Adipocyte (in vitro differentiated cells): ENCODE measurements at regions not wholly inside any gene's neighbourhood (a gene's known extent, or its start where the extent isn't known, plus 50 kb on each side); places are given as distances from the start of the nearest gene placed in this dataset.

Experiments
- DNase-seq: peaks from one replicate; pipeline ENCODE4 v3.0.0-alpha.2; 2015; ENCODE audit warnings: low read depth
- H3K27me3 ChIP-seq: replicated peaks from 2 replicates; pipeline ENCODE4 v1.7.0; 2013; ENCODE audit warnings: mild to moderate bottlenecking, low read length, moderate library complexity; ENCODE audit not compliant: control insufficient read depth, insufficient read depth
- H3K36me3 ChIP-seq: 2 replicates; pipeline ENCODE4 v1.7.0; 2013; ENCODE audit warnings: low read length, mild to moderate bottlenecking, moderate library complexity; ENCODE audit not compliant: control insufficient read depth, insufficient read depth, severe bottlenecking
- H3K4me1 ChIP-seq: 2 replicates; pipeline ENCODE4 v1.7.0; 2013; ENCODE audit warnings: mild to moderate bottlenecking, low read length, moderate library complexity; ENCODE audit not compliant: control insufficient read depth, insufficient read depth
- H3K4me3 ChIP-seq: 2 replicates; pipeline ENCODE4 v1.7.0; 2013; ENCODE audit warnings: mild to moderate bottlenecking, low read length, moderate library complexity
- H3K9ac ChIP-seq: 2 replicates; pipeline ENCODE4 v1.7.0; 2013; ENCODE audit warnings: mild to moderate bottlenecking, low read length, moderate library complexity
- H3K9me3 ChIP-seq: 2 replicates; pipeline ENCODE4 v1.7.0; 2013; ENCODE audit warnings: mild to moderate bottlenecking, low read length, moderate library complexity; ENCODE audit not compliant: control insufficient read depth

DNA sequence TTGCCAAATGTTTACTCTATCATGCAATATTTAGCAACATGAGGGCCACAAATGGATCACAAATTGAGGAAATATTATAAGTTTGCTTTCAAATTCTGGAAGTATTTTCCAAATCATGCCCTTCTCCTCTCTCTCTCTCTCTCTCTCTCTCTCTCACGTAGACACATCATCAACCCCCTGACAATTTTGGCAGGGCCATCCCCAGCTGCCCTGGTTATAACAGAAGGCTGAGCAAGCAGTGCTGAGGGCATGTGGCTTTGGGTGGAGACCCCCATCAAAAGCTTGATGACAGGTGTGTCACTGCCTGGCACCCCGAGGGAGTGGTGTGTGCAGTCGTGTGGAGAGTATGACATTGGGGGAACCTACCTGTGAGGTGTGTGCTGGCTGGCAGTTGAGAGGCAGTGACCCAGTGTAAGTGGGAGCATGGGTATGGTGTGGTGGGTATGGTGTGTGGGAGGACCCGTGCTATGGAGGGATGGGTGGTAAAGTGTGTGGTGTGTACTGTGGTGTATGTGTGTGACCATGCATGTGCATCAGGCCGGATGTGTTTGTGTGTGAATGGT, 224.5 kb downstream of the TTC32 start:
- no peak overlapping the region for H3K4me3 ChIP-seq
- no peaks in the 10 kb centered on the region for H3K36me3 ChIP-seq
- H3K4me1 ChIP-seq: peaks cover 17% of the 10 kb centered on the region
- no peak for DNase-seq
- peaks cover 21% of the 10 kb centered on the region for H3K27me3 ChIP-seq
- no peak overlapping the region for H3K9ac ChIP-seq
- no peaks in the 10 kb centered on the region for H3K9me3 ChIP-seq

DNA sequence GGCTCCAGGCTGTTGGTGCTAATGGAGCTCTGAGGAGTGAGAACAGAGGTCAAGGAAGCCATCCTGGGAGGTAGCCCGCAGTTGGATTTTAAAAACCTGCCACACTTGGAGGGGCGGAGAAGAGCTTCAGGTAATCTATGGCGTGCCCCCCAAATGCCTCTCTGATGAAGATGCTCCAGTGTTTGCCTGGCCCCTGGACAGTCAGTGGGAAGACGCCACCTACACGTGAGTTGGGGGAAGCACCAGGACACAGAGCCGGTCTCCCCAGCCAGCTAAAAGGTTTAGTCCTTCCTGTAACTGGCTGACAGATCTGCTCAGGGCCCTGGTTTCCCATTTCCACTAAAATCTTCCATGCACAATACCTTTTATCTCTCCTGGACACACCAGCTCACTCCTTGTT, 225.0 kb downstream of the TTC32 start:
- peaks cover 17% of the 10 kb centered on the region for H3K4me1 ChIP-seq
- H3K4me3 ChIP-seq: no peak overlapping the region
- peaks cover 21% of the 10 kb centered on the region for H3K27me3 ChIP-seq
- H3K36me3 ChIP-seq: no peaks in the 10 kb centered on the region
- no peak overlapping the region for H3K9ac ChIP-seq
- H3K9me3 ChIP-seq: no peaks in the 10 kb centered on the region
- DNase-seq: no peak

DNA sequence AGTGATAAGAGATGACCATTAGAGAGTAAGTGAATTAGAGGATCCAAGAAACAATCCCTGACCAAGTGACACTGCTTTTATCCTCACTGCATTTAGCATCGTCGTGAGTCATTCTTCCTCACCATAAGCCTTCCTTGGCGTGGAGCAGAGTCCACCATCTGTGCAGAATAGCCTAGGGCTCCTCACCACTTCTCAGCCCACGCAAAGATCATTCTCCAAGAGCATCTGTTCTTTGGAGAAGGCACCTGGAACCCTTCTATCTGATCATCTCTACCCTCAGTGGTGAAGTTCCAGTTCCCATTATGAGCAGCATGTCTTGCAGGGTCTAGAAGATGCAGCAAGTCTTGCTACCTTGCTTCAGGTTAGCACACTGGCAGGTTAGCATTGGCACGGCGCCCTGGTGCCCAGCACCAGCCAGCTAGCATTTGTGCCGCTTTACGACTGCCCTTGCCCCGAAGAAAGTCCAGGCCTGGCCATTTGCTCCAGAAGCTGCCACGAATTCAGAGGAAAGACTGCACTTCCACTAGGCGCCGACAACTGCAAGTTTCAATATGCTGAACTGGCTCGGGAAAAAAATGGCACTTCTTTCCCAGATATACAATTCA, 225.8 kb downstream of the TTC32 start:
- H3K27me3 ChIP-seq: peaks cover 21% of the 10 kb centered on the region
- no peak overlapping the region for H3K4me3 ChIP-seq
- no peaks in the 10 kb centered on the region for H3K9me3 ChIP-seq
- peaks cover 17% of the 10 kb centered on the region for H3K4me1 ChIP-seq
- H3K36me3 ChIP-seq: no peaks in the 10 kb centered on the region
- peak; percentile 63 for DNase-seq
- no peak overlapping the region for H3K9ac ChIP-seq

DNA sequence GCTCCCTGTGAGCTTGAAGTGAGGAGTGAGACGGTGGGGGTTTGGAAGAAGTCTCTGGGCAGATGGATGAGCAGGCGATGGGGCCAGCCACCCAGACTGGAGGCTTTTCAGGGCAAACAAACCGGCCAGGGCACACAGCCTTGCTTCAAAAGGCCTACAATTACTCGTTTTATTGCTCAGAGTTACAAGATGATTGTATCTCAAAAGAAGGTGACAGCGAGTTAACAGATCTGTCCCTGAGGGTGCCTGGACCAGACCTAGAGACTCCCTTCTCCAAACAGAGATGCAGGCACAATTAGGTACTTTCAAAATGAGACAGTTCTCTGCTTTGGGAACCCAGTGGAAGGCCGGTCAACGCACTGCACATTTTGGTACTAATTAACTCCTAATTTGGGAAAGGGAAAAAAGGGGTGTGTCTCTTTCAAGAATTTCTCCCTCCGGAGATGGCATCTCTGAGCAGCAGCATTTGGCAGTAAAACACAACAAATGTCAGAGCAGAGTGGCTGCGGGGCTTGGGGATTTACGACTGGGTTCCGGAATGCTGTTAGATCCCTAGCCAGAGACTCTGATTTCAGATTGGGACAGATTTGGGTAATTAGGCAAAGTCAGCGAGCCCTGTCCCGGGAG, 226.7 kb downstream of the TTC32 start:
- H3K9ac ChIP-seq: no peak overlapping the region
- H3K4me3 ChIP-seq: no peak overlapping the region
- DNase-seq: no peak
- peaks cover 14% of the 10 kb centered on the region for H3K27me3 ChIP-seq
- no peaks in the 10 kb centered on the region for H3K36me3 ChIP-seq
- H3K9me3 ChIP-seq: no peaks in the 10 kb centered on the region
- peaks cover 17% of the 10 kb centered on the region for H3K4me1 ChIP-seq

DNA sequence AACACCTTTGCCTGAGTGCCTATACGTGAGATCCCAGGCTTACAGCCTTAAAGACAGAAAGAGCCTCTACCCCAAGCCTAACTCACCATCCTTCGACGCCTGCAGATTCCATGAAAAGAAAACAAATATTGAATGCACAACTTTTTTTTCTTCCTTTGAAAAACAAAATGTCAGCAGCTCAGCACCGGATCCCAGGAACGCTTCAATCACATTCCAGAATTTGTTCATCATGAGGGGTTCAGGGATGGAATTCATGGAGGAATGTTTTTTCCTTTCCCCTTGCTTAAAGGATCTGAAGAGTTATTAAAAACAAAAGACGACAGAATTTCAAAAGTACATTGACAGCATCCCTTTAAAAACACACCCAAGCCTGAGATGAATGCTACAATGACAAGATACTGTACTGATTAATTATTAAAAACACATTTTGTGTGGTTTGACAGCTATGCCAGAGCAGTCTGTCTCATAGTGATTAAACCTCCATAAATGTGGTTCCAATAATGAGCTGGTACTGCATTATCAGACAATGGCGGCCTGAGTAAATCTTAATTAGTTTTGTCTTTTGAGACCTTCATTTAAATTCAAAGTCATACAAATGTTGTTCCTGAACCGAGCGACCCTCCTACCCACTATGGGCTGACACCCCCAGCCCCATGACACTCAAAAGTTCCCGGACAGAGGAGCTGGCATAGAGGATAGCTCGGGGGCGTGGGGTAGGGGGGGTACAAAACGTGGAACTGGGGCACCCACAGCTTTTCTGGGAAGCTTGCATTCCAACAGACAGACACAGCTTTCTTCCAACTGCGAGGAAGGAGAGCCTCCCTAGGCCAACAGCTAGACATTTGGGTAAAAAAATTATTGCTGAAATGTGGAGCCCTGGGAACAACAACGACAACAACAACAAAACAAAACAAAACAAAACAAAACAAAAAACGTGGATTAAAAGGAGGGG, 227.5 kb downstream of the TTC32 start:
- H3K27me3 ChIP-seq: peaks cover 8% of the 10 kb centered on the region

DNA sequence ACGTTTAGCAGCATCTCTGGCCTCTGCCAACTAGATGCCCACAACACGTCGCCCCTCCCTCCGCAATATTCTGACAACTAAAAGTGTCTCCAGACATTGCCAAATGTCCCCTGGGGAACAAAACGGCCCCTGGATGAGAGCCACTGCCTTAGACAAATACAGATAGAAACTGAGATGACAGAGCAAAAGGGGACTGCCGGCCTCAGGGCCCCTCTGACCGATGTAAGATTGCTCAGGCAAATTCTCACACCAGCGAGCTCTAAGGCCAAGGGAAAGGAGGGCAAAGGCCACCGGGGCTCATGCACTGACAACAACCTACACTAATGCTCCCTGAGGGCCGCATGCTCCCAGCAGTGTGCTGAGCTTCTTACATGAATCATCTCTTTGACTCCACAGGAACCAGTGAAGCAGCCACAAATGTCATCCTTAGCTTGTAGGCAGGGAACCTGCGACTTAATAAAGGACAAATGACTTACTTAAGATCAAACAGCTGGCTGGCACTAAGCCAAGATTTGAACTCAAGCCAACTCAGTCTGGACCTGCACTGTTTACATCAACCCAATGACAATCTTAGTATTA, 228.5 kb downstream of the TTC32 start:
- Histone ChIP-seq H3K9me3 (no peaks in the 10 kb centered on the region), H3K27me3 (no peaks in the 10 kb centered on the region), H3K36me3 (no peaks in the 10 kb centered on the region), H3K9ac (no peak overlapping the region), H3K4me3 (no peak overlapping the region), H3K4me1 (peaks cover 17% of the 10 kb centered on the region)
- peak; percentile 24 for DNase-seq

More for the DNA sequence above, 227.5 kb downstream of the TTC32 start:
- no peak overlapping the region for H3K9ac ChIP-seq
- H3K4me1 ChIP-seq: peaks cover 17% of the 10 kb centered on the region
- no peak for DNase-seq
- no peaks in the 10 kb centered on the region for H3K36me3 ChIP-seq
- H3K4me3 ChIP-seq: no peak overlapping the region
- no peaks in the 10 kb centered on the region for H3K9me3 ChIP-seq

DNA sequence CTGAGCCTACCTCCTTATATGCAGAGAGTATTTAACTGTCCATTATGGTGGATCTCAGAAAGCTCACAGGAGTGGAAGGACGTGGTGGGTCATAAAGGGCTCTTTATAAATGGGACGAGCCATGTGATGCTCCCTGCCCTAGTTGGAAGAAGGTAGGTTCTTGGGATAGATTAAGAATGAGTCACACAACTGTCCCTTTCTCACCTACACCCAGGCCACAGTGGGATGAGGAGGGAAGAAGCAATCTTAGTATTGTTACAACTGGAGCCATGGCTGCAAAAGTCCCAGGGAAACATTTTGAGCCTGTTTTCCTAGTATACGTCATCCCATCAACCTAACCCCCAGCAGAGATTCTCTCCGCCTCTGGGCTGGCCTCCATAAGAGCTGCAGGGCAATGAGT, 229.9 kb downstream of the TTC32 start:
- H3K4me3 ChIP-seq: no peak overlapping the region
- H3K9me3 ChIP-seq: no peaks in the 10 kb centered on the region
- DNase-seq: no peak
- H3K27me3 ChIP-seq: no peaks in the 10 kb centered on the region
- no peaks in the 10 kb centered on the region for H3K36me3 ChIP-seq
- H3K4me1 ChIP-seq: peaks cover 23% of the 10 kb centered on the region
- H3K9ac ChIP-seq: no peak overlapping the region

DNA sequence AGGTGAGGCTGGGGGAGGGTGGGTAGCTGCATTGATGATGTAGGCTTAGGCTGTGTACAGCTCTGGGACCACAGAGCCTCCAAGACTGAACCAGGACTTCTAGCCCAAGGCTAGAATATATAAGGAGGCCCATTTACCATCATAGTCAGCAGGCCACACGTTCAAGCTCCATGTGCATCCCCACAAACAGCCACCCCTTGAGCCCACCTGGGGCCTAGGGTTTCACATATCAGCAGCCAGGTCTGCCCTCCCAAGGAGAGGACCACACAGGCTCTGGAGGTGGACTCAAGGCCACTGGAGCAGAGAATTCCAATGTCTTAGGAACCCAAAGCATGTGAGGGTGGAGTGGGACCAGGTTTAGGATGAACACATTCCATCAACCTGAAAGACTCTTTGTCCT, 230.5 kb downstream of the TTC32 start:
- Histone ChIP-seq H3K9ac (no peak overlapping the region), H3K27me3 (no peaks in the 10 kb centered on the region), H3K4me3 (no peak overlapping the region), H3K36me3 (no peaks in the 10 kb centered on the region), H3K9me3 (no peaks in the 10 kb centered on the region), H3K4me1 (peaks cover 25% of the 10 kb centered on the region)
- DNase-seq: no peak

DNA sequence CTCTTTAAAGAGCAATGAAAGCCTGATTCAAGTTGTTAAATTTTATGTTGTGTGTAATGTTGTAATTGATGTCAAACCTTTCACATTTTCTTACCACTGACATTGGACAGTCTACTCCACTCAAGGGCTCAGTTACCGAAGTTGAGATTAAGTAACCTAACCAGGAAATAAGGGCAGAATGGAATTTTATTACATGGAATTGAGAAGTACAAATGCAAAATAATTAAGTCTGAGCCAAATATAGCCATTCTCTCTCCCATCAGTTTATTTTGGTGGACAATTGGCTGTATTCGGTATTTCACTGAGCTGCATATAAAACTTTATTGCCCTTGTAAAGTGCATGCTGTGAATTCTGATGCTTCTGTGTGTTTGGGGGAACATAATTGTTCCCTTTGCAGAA, 231.5 kb downstream of the TTC32 start:
- no peaks in the 10 kb centered on the region for H3K9me3 ChIP-seq

DNA sequence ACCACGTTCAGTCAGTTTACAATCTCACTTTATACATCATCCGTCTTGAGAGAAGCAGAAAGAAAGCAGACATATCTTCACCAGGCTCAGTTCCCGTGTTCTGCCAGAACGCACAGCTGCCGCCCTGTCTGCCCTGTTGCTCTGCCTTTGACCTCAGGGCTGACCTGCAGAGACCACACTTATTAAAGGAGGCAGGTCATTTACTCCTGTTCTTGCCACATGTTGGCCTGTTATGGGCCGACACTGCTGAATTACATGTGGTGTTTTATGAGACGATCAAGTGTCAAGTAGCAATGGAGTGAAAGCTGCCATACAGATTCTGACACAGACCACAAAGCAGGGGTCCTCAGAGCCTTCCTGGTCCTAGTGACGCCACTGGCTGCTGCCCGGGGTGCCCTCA, 232.2 kb downstream of the TTC32 start:
- no peaks in the 10 kb centered on the region for H3K27me3 ChIP-seq

More for the DNA sequence above, 231.5 kb downstream of the TTC32 start:
- no peaks in the 10 kb centered on the region for H3K27me3 ChIP-seq
- H3K36me3 ChIP-seq: no peaks in the 10 kb centered on the region
- DNase-seq: no peak
- H3K4me3 ChIP-seq: no peak overlapping the region
- no peak overlapping the region for H3K9ac ChIP-seq
- peaks cover 25% of the 10 kb centered on the region for H3K4me1 ChIP-seq

DNA sequence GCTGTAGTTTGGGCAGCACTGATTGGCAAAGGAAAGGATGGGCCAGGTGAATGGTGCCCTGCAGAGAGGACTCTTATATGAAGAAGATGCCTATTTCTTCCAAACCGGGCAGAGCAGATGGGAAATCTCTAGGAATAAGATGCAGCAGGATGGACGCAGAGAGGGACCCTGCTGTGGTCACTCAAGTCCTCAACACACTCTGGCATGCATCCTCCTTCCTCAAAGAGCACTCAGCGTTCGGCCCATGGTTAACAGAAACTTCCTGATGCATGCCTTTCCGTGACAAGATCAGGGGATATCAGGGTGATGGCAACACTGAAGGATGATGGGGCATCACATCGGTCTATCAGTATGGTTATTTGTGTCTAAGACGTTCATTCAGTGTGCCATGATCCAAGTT, 232.7 kb downstream of the TTC32 start:
- peaks cover 25% of the 10 kb centered on the region for H3K4me1 ChIP-seq
- H3K9ac ChIP-seq: no peak overlapping the region
- no peaks in the 10 kb centered on the region for H3K36me3 ChIP-seq
- H3K27me3 ChIP-seq: no peaks in the 10 kb centered on the region
- H3K4me3 ChIP-seq: no peak overlapping the region
- DNase-seq: no peak
- H3K9me3 ChIP-seq: no peaks in the 10 kb centered on the region

More for the DNA sequence above, 232.2 kb downstream of the TTC32 start:
- no peak for DNase-seq
- H3K9ac ChIP-seq: no peak overlapping the region
- H3K4me1 ChIP-seq: peaks cover 25% of the 10 kb centered on the region
- H3K36me3 ChIP-seq: no peaks in the 10 kb centered on the region
- no peak overlapping the region for H3K4me3 ChIP-seq
- no peaks in the 10 kb centered on the region for H3K9me3 ChIP-seq
